WTC11 (cell line): ENCODE measurements at regions not wholly inside any gene's neighbourhood (a gene's known extent, or its start where the extent isn't known, plus 50 kb on each side); places are given as distances from the start of the nearest gene placed in this dataset.

Source experiments
- ATAC-seq: fragments of 200-7000 bp; cut with Tn5 transposase; 2 replicates; pipeline ENCODE4 v1.10.0; 2021; ENCODE audit warnings: mild to moderate bottlenecking, moderate library complexity
- CTCF ChIA-PET: fragments of 300-600 bp; sonication (Branson Sonifier 250); formaldehyde crosslinking; loops from one replicate; lab custom pipeline; 2021; ENCODE audit warnings: antibody characterized with exemption; lab: Charles Lee
- POLR2A ChIA-PET: fragments of 350-600 bp; sonication (Branson Sonifier 250); formaldehyde crosslinking; loops from one replicate; lab custom pipeline; 2021; ENCODE audit warnings: antibody characterized with exemption; lab: Charles Lee
- DNase-seq: peaks from one replicate; pipeline ENCODE4 v3.0.0; 2021; ENCODE audit warnings: low spot score
- H3K27ac Mint-ChIP-seq: 2 replicates; pipeline ENCODE4 v1.8.0; 2021; ENCODE audit warnings: mixed read lengths
- H3K27me3 Mint-ChIP-seq: 2 replicates; pipeline ENCODE4 v1.8.0; 2021; ENCODE audit warnings: low read depth, mild to moderate bottlenecking, moderate library complexity, mixed read lengths
- H3K36me3 Mint-ChIP-seq: 2 replicates; pipeline ENCODE4 v1.8.0; 2021; ENCODE audit warnings: mixed read lengths
- H3K4me1 Mint-ChIP-seq: 2 replicates; pipeline ENCODE4 v1.8.0; 2022; ENCODE audit warnings: mixed read lengths
- H3K4me3 Mint-ChIP-seq: 2 replicates; pipeline ENCODE4 v1.8.0; 2021; ENCODE audit warnings: mild to moderate bottlenecking, moderate library complexity, mixed read lengths
- H3K9me3 Mint-ChIP-seq: 2 replicates; pipeline ENCODE4 v1.8.0; 2021; ENCODE audit warnings: mixed read lengths
- ATF1 ChIP-seq: sonication (generic); formaldehyde crosslinking; IDR thresholded peaks from 2 replicates; pipeline ENCODE4 v1.8.1; 2023; ENCODE audit warnings: mild to moderate bottlenecking, moderate library complexity, missing genetic modification reagents
- ESRRA ChIP-seq: sonication (generic); formaldehyde crosslinking; IDR thresholded peaks from 2 replicates; pipeline ENCODE4 v1.8.1; 2022; ENCODE audit warnings: mild to moderate bottlenecking, missing genetic modification reagents, borderline replicate concordance
- ETV6 ChIP-seq: sonication (generic); formaldehyde crosslinking; IDR thresholded peaks from 2 replicates; pipeline ENCODE4 v1.8.1; 2022; ENCODE audit warnings: mild to moderate bottlenecking, missing genetic modification reagents
- FOXJ3 ChIP-seq: sonication (generic); formaldehyde crosslinking; IDR thresholded peaks from 2 replicates; pipeline ENCODE4 v1.9.0; 2021; ENCODE audit warnings: missing genetic modification reagents, mild to moderate bottlenecking, borderline replicate concordance
- FOXK1 ChIP-seq: sonication (generic); formaldehyde crosslinking; IDR thresholded peaks from 2 replicates; pipeline ENCODE4 v1.8.0; 2022; ENCODE audit warnings: mild to moderate bottlenecking, moderate library complexity, missing genetic modification reagents
- JUN ChIP-seq: sonication (generic); formaldehyde crosslinking; IDR thresholded peaks from 2 replicates; pipeline ENCODE4 v1.8.0; 2023; ENCODE audit warnings: mild to moderate bottlenecking, missing genetic modification reagents
- RORB ChIP-seq: fragments of 250-450 bp; sonication (Bioruptor Pico); IDR thresholded peaks from 2 replicates; pipeline ENCODE4 v1.9.0; 2021; ENCODE audit warnings: mild to moderate bottlenecking
- ZBTB43 ChIP-seq: sonication (generic); formaldehyde crosslinking; IDR thresholded peaks from 2 replicates; pipeline ENCODE4 v1.8.1; 2023; ENCODE audit warnings: mild to moderate bottlenecking, missing genetic modification reagents
- ZNF121 ChIP-seq: sonication (generic); formaldehyde crosslinking; IDR thresholded peaks from 2 replicates; pipeline ENCODE4 v1.8.0; 2023; ENCODE audit warnings: missing genetic modification reagents
- ZNF416 ChIP-seq: fragments of 250-450 bp; sonication (Bioruptor Pico); IDR thresholded peaks from 2 replicates; pipeline ENCODE4 v1.9.0; 2021; ENCODE audit warnings: mild to moderate bottlenecking, inconsistent platforms
- ZNF423 ChIP-seq: fragments of 250-450 bp; sonication (Bioruptor Pico); IDR thresholded peaks from 2 replicates; pipeline ENCODE4 v2.1.2; 2022; ENCODE audit warnings: mild to moderate bottlenecking, moderate library complexity
- TF ChIP-seq, protein P1 (sequence below): fragments of 250-450 bp; sonication (Bioruptor Pico); IDR thresholded peaks from 2 replicates; pipeline ENCODE4 v1.9.0; 2021; ENCODE audit warnings: moderate library complexity, mild to moderate bottlenecking, inconsistent platforms, borderline replicate concordance
- TF ChIP-seq, protein P2 (sequence below): sonication (generic); formaldehyde crosslinking; conservative IDR thresholded peaks from 2 replicates; pipeline ENCODE4 v1.8.1; 2023; ENCODE audit warnings: mild to moderate bottlenecking, low read depth, missing genetic modification reagents, moderate library complexity
- TF ChIP-seq, protein P3 (sequence below): sonication (generic); formaldehyde crosslinking; IDR thresholded peaks from 2 replicates; pipeline ENCODE4 v1.8.0; 2022; ENCODE audit warnings: mild to moderate bottlenecking, missing genetic modification reagents

DNA sequence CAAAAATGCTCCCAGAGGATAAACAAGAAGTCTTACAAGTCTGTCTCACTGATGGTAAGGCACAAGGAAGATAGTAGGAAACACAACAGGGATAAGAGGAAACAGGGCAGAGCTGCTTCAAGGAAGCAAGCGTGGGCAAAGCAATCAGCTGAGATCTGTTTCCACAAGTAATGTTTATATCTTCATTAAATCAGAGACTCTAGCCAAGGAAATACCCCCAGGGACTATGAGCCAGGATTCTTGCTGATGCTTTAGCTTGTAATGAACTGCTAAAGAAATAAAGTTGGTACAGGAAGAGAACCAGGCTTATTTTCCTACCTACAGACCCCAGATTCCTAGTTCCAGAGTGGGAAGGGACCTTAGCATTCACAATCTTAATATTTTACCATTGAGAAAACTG is 112.7 kb upstream of the C3orf80 start:
- no peak overlapping the region for H3K4me3 Mint-ChIP-seq
- no peak overlapping the region for H3K27ac Mint-ChIP-seq
- no peak for ATAC-seq
- H3K36me3 Mint-ChIP-seq, result 0 out of 2 replicates have a peak, but pooled peaks cover 3% of the 10 kb centered on the region
- ChIA-PET CTCF (interaction anchor here (1.4 kb wide), 1 partner anchor 124 kb away, joined by 4 read pairs; the partner anchor contains the start of gene IL12A), POLR2A (no interaction called here)
- TF ChIP-seq ZNF121 (CRISPR knock-in tag) (no peak), ZNF416 (CRISPR knock-in tag) (no peak), FOXK1 (CRISPR knock-in tag) (no peak), ESRRA (CRISPR knock-in tag) (no peak), JUN (no peak), FOXJ3 (CRISPR knock-in tag) (no peak), ZBTB43 (CRISPR knock-in tag) (no peak), ETV6 (no peak), ATF1 (CRISPR knock-in tag) (no peak), RORB (CRISPR knock-in tag) (no peak)
- TF ChIP-seq, protein P1, sequence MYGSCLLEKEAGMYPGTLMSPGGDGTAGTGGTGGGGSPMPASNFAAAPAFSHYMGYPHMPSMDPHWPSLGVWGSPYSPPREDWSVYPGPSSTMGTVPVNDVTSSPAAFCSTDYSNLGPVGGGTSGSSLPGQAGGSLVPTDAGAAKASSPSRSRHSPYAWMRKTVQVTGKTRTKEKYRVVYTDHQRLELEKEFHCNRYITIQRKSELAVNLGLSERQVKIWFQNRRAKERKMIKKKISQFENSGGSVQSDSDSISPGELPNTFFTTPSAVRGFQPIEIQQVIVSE, result no peak
- TF ChIP-seq, protein P2, sequence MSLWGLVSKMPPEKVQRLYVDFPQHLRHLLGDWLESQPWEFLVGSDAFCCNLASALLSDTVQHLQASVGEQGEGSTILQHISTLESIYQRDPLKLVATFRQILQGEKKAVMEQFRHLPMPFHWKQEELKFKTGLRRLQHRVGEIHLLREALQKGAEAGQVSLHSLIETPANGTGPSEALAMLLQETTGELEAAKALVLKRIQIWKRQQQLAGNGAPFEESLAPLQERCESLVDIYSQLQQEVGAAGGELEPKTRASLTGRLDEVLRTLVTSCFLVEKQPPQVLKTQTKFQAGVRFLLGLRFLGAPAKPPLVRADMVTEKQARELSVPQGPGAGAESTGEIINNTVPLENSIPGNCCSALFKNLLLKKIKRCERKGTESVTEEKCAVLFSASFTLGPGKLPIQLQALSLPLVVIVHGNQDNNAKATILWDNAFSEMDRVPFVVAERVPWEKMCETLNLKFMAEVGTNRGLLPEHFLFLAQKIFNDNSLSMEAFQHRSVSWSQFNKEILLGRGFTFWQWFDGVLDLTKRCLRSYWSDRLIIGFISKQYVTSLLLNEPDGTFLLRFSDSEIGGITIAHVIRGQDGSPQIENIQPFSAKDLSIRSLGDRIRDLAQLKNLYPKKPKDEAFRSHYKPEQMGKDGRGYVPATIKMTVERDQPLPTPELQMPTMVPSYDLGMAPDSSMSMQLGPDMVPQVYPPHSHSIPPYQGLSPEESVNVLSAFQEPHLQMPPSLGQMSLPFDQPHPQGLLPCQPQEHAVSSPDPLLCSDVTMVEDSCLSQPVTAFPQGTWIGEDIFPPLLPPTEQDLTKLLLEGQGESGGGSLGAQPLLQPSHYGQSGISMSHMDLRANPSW (CRISPR knock-in tag), result no peak
- TF ChIP-seq, all 79 proteins: peak for 0
- Mint-ChIP-seq H3K27me3 (no peaks in the 10 kb centered on the region), H3K9me3 (peaks cover 4% of the 10 kb centered on the region; the same call in 1 of the 2 replicates), H3K4me1 (0 out of 2 replicates have a peak, but pooled peaks cover 5% of the 10 kb centered on the region)
- DNase-seq, result no peak

DNA sequence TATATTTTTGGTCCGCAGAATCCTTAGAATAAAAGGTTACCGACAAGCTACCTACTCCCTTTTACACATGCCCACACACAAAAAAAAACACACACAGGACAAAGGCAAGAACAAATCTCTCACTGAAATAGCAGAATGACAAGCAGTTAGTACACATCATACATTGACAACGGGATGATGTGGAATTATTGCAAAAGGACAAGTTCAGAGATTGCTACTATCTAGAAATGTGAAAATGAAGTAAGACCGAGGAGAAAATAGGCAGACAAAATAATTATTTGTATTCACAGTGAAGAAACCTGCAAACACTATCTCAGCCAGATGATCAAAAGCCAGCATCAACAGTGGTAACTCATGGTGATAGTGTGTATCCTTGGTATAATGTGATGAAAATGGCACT is 112.2 kb upstream of the C3orf80 start:
- Mint-ChIP-seq H3K4me3 (no peak overlapping the region), H3K9me3 (peaks cover 4% of the 10 kb centered on the region; the same call in 1 of the 2 replicates), H3K4me1 (peaks cover 10% of the 10 kb centered on the region)

More for the DNA sequence above, 112.2 kb upstream of the C3orf80 start:
- no peak for TF ChIP-seq ZNF423 (CRISPR knock-in tag)
- TF ChIP-seq, protein P2 (CRISPR knock-in tag), result no peak
- TF ChIP-seq, protein P3, sequence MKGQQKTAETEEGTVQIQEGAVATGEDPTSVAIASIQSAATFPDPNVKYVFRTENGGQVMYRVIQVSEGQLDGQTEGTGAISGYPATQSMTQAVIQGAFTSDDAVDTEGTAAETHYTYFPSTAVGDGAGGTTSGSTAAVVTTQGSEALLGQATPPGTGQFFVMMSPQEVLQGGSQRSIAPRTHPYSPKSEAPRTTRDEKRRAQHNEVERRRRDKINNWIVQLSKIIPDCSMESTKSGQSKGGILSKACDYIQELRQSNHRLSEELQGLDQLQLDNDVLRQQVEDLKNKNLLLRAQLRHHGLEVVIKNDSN (CRISPR knock-in tag), result no peak
- no peak for ATAC-seq
- no peaks in the 10 kb centered on the region for H3K27me3 Mint-ChIP-seq
- no peak overlapping the region for H3K27ac Mint-ChIP-seq
- ChIA-PET CTCF (interaction anchor here (1.4 kb wide), 1 partner anchor 124 kb away, joined by 4 read pairs; the partner anchor contains the start of gene IL12A), POLR2A (no interaction called here)
- no peak for DNase-seq
- 0 out of 2 replicates have a peak, but pooled peaks cover 3% of the 10 kb centered on the region for H3K36me3 Mint-ChIP-seq
